ENCODE measurements at regions not wholly inside any gene's neighbourhood (a gene's known extent, or its start where the extent isn't known, plus 50 kb on each side); places are given as distances from the start of the nearest gene placed in this dataset.

- no peak overlapping the region for H3K27ac ChIP-seq
- no peak overlapping the region for H3K4me2 ChIP-seq
- ATAC-seq (no peak), FAIRE-seq (no peak), DNase-seq (ENCODE audit: low read depth in 1 of 2, low spot score in 1 of 2) (no peak)
- ChIA-PET CTCF (no interaction called here), POLR2A (no interaction called here)
- no peaks in the 10 kb centered on the region for H3K9me3 ChIP-seq
- WGBS (ENCODE audit: missing lambda C conversion rate): 29% methylated on average over 4 of the region's 4 CpGs
- no peak overlapping the region for H3K4me3 ChIP-seq
- TF ChIP-seq, protein P1, sequence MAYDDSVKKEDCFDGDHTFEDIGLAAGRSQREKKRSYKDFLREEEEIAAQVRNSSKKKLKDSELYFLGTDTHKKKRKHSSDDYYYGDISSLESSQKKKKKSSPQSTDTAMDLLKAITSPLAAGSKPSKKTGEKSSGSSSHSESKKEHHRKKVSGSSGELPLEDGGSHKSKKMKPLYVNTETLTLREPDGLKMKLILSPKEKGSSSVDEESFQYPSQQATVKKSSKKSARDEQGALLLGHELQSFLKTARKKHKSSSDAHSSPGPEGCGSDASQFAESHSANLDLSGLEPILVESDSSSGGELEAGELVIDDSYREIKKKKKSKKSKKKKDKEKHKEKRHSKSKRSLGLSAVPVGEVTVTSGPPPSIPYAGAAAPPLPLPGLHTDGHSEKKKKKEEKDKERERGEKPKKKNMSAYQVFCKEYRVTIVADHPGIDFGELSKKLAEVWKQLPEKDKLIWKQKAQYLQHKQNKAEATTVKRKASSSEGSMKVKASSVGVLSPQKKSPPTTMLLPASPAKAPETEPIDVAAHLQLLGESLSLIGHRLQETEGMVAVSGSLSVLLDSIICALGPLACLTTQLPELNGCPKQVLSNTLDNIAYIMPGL (CRISPR knock-in tag; IDR thresholded peaks at IDR 0.05; ENCODE audit: borderline replicate concordance): no peak
- TF ChIP-seq, protein P2, sequence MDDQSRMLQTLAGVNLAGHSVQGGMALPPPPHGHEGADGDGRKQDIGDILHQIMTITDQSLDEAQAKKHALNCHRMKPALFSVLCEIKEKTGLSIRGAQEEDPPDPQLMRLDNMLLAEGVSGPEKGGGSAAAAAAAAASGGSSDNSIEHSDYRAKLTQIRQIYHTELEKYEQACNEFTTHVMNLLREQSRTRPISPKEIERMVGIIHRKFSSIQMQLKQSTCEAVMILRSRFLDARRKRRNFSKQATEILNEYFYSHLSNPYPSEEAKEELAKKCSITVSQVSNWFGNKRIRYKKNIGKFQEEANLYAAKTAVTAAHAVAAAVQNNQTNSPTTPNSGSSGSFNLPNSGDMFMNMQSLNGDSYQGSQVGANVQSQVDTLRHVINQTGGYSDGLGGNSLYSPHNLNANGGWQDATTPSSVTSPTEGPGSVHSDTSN (IDR thresholded peaks at IDR 0.05): no peak
- TF ChIP-seq EHMT2 (IDR thresholded peaks at IDR 0.05; ENCODE audit: low read depth) (no peak), GATA3 (IDR thresholded peaks at IDR 0.05; ENCODE audit: borderline replicate concordance) (no peak), SREBF2 (IDR thresholded peaks at IDR 0.05) (no peak), MAX (IDR thresholded peaks at IDR 0.05) (no peak), CBX2 (IDR thresholded peaks at IDR 0.05; ENCODE audit: borderline replicate concordance, low read depth) (no peak), ZC3H11A (IDR thresholded peaks at IDR 0.05) (no peak), KDM1A (IDR thresholded peaks at IDR 0.05; ENCODE audit: low read depth) (no peak), RARB (CRISPR knock-in tag; IDR thresholded peaks at IDR 0.05) (no peak), NPAS2 (CRISPR knock-in tag; IDR thresholded peaks at IDR 0.05; ENCODE audit: borderline replicate concordance) (no peak), HDAC2 (IDR thresholded peaks at IDR 0.05) (no peak), EHF (CRISPR knock-in tag; IDR thresholded peaks at IDR 0.05) (no peak)
- TF ChIP-seq, protein P3, sequence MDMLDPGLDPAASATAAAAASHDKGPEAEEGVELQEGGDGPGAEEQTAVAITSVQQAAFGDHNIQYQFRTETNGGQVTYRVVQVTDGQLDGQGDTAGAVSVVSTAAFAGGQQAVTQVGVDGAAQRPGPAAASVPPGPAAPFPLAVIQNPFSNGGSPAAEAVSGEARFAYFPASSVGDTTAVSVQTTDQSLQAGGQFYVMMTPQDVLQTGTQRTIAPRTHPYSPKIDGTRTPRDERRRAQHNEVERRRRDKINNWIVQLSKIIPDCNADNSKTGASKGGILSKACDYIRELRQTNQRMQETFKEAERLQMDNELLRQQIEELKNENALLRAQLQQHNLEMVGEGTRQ (IDR thresholded peaks at IDR 0.05): no peak
- no peaks in the 10 kb centered on the region for H3K4me1 ChIP-seq
Observed at GRCh38 chr1:29648026-29648425, 411.7 kb downstream of the PTPRU start.

DNA sequence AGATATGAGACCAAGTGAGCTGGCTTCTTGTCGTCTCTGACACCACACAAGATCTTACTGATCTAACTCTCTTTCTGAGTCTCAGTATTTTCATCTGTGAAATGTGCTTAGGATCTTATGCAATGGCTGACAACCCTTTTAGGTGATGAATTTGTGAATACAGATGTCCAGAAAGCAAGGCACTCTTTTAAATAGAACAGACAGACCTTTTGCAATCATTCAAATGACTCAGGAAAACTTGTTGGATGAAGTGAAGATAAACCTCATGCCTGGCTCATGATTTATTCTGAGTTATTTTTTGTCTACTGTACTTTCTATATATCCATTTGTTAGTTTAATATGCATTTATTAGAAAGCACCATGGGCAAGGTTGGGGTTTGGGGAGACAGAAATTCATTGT lies 411.3 kb downstream of the PTPRU start:
- no peak for ATAC-seq
- Histone ChIP-seq H3K9me3 (no peaks in the 10 kb centered on the region), H3K4me3 (no peak overlapping the region), H3K27ac (no peak overlapping the region), H3K4me2 (no peak overlapping the region), H3K4me1 (no peaks in the 10 kb centered on the region)
- ChIA-PET POLR2A (no interaction called here), CTCF (no interaction called here)
- FAIRE-seq: no peak
- TF ChIP-seq, protein P4, sequence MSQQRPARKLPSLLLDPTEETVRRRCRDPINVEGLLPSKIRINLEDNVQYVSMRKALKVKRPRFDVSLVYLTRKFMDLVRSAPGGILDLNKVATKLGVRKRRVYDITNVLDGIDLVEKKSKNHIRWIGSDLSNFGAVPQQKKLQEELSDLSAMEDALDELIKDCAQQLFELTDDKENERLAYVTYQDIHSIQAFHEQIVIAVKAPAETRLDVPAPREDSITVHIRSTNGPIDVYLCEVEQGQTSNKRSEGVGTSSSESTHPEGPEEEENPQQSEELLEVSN (IDR thresholded peaks at IDR 0.05; ENCODE audit: borderline replicate concordance, low read depth): no peak
- TF ChIP-seq ZNF302 (CRISPR knock-in tag; IDR thresholded peaks at IDR 0.05) (no peak), NPAS2 (CRISPR knock-in tag; IDR thresholded peaks at IDR 0.05; ENCODE audit: borderline replicate concordance) (no peak), MYC (IDR thresholded peaks at IDR 0.05; ENCODE audit: borderline replicate concordance, low read length) (no peak), HEYL (CRISPR knock-in tag; IDR thresholded peaks at IDR 0.05) (no peak), EP300 (IDR thresholded peaks at IDR 0.05) (no peak), HDAC2 (IDR thresholded peaks at IDR 0.05) (no peak), RARB (CRISPR knock-in tag; IDR thresholded peaks at IDR 0.05) (no peak), NR3C1 (IDR thresholded peaks at IDR 0.05) (no peak), CTCF (IDR thresholded peaks at IDR 0.05) (no peak), CHD2 (IDR thresholded peaks at IDR 0.05; ENCODE audit: low read length, partially characterized antibody) (no peak), KDM1A (IDR thresholded peaks at IDR 0.05; ENCODE audit: low read depth) (no peak), EHF (CRISPR knock-in tag; IDR thresholded peaks at IDR 0.05) (no peak), CBX2 (IDR thresholded peaks at IDR 0.05; ENCODE audit: borderline replicate concordance, low read depth) (no peak)
- TF ChIP-seq, protein P5, sequence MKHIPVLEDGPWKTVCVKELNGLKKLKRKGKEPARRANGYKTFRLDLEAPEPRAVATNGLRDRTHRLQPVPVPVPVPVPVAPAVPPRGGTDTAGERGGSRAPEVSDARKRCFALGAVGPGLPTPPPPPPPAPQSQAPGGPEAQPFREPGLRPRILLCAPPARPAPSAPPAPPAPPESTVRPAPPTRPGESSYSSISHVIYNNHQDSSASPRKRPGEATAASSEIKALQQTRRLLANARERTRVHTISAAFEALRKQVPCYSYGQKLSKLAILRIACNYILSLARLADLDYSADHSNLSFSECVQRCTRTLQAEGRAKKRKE (CRISPR knock-in tag; IDR thresholded peaks at IDR 0.05; ENCODE audit: low read depth): no peak
- DNase-seq (ENCODE audit: low read depth in 1 of 2, low spot score in 1 of 2): no peak
- WGBS (ENCODE audit: missing lambda C conversion rate): 0% methylated on average over 1 of the region's 1 CpG
